Mesenchymal stem cell (in vitro differentiated cells and primary cell): ENCODE measurements at regions not wholly inside any gene's neighbourhood (a gene's known extent, or its start where the extent isn't known, plus 50 kb on each side); places are given as distances from the start of the nearest gene placed in this dataset.

ENCODE experiments used
- DNase-seq: peaks from one replicate; pipeline ENCODE4 v3.0.0-alpha.2; 2013
- H2AFZ ChIP-seq: one replicate; pipeline ENCODE4 v1.6.1; 2013; ENCODE audit warnings: low read depth, mild to moderate bottlenecking, control low read depth, inconsistent platforms, low read length, moderate library complexity
- H2AK5ac ChIP-seq: 2 replicates; pipeline ENCODE4 v1.6.1; 2013; ENCODE audit warnings: low read length, moderate library complexity, mild to moderate bottlenecking, inconsistent platforms; ENCODE audit not compliant: severe bottlenecking
- H2BK120ac ChIP-seq: one replicate; pipeline ENCODE4 v1.6.1; 2013; ENCODE audit warnings: low read depth, mild to moderate bottlenecking, inconsistent platforms, low read length, moderate library complexity
- H2BK12ac ChIP-seq, 2 experiments: one replicate each; pipeline ENCODE4 v1.6.1; 2013; ENCODE audit warnings: inconsistent platforms in 2 of 2, low read length in 2 of 2, mild to moderate bottlenecking in 2 of 2, moderate library complexity in 2 of 2, control low read depth in 1 of 2
- H2BK15ac ChIP-seq: one replicate; pipeline ENCODE4 v1.6.1; 2013; ENCODE audit warnings: mild to moderate bottlenecking, low read depth, inconsistent platforms; ENCODE audit not compliant: poor library complexity, severe bottlenecking
- H2BK5ac ChIP-seq: 2 replicates; pipeline ENCODE4 v1.6.1; 2013; ENCODE audit warnings: low read depth, mild to moderate bottlenecking, low read length, control low read depth, inconsistent platforms; ENCODE audit not compliant: poor library complexity, severe bottlenecking
- H3K14ac ChIP-seq, 2 experiments: one replicate each; pipeline ENCODE4 v1.6.1; 2013; ENCODE audit warnings: inconsistent platforms in 2 of 2, low read length in 2 of 2, control low read depth in 1 of 2, mild to moderate bottlenecking in 1 of 2, moderate library complexity in 1 of 2
- H3K18ac ChIP-seq, 2 experiments: one replicate each; pipeline ENCODE4 v1.6.1; 2013; ENCODE audit warnings: inconsistent platforms in 2 of 2, low read length in 2 of 2, control low read depth in 1 of 2, low read depth in 1 of 2, mild to moderate bottlenecking in 1 of 2
- H3K23ac ChIP-seq, 2 experiments: one replicate each; pipeline ENCODE4 v1.6.1; 2013; ENCODE audit warnings: inconsistent platforms in 2 of 2, low read length in 2 of 2, mild to moderate bottlenecking in 2 of 2, moderate library complexity in 2 of 2, control low read depth in 1 of 2
- H3K27ac ChIP-seq: 2 replicates; pipeline ENCODE4 v1.5.1; 2013; ENCODE audit warnings: mild to moderate bottlenecking, moderate library complexity, low read length, control low read depth, inconsistent platforms; ENCODE audit not compliant: poor library complexity, severe bottlenecking
- H3K27me3 ChIP-seq, 2 experiments: 2 replicates each; pipeline versions ENCODE4 v1.6.1 to v1.7.0; 2013; ENCODE audit warnings: low read length in 2 of 2, mild to moderate bottlenecking in 2 of 2, moderate library complexity in 2 of 2, control low read depth in 1 of 2, inconsistent platforms in 1 of 2; ENCODE audit not compliant: control insufficient read depth in 1 of 2, insufficient read depth in 1 of 2
- H3K36me3 ChIP-seq, 2 experiments: 2 replicates each; pipeline versions ENCODE4 v1.6.1 to v1.7.0; 2013; ENCODE audit warnings: low read length in 2 of 2, control low read depth in 1 of 2, inconsistent platforms in 1 of 2, low read depth in 1 of 2, mild to moderate bottlenecking in 1 of 2; ENCODE audit not compliant: insufficient read depth in 2 of 2, control insufficient read depth in 1 of 2
- H3K4ac ChIP-seq, 2 experiments: one replicate each; pipeline ENCODE4 v1.6.1; 2013; ENCODE audit warnings: inconsistent platforms in 2 of 2, low read length in 2 of 2, mild to moderate bottlenecking in 2 of 2, moderate library complexity in 2 of 2, control low read depth in 1 of 2, low read depth in 1 of 2
- H3K4me1 ChIP-seq: 2 replicates; pipeline ENCODE4 v1.6.1; 2013; ENCODE audit warnings: low read depth, low read length, control low read depth; ENCODE audit not compliant: control insufficient read depth, insufficient read depth
- H3K4me2 ChIP-seq: 2 replicates; pipeline ENCODE4 v1.6.1; 2013; ENCODE audit warnings: low read length, mild to moderate bottlenecking, inconsistent platforms; ENCODE audit not compliant: poor library complexity, severe bottlenecking
- H3K4me3 ChIP-seq, 2 experiments: 2 replicates each; pipeline versions ENCODE4 v1.5.1 to v1.7.0; 2013; ENCODE audit warnings: low read length in 2 of 2, mild to moderate bottlenecking in 2 of 2, control low read depth in 1 of 2, low read depth in 1 of 2; ENCODE audit not compliant: insufficient read depth in 1 of 2
- H3K79me1 ChIP-seq: replicated peaks from 2 replicates; pipeline ENCODE4 v1.6.1; 2013; ENCODE audit warnings: mild to moderate bottlenecking, control low read depth, low read length, inconsistent platforms; ENCODE audit not compliant: poor library complexity, severe bottlenecking
- H3K9ac ChIP-seq: 2 replicates; pipeline ENCODE4 v1.7.0; 2013; ENCODE audit warnings: mild to moderate bottlenecking, low read length, moderate library complexity
- H3K9me3 ChIP-seq: 2 replicates; pipeline ENCODE4 v1.7.0; 2013; ENCODE audit warnings: mild to moderate bottlenecking, low read length; ENCODE audit not compliant: control insufficient read depth
- H4K8ac ChIP-seq: one replicate; pipeline ENCODE4 v1.6.1; 2013; ENCODE audit warnings: inconsistent platforms, mild to moderate bottlenecking, low read length, moderate library complexity
- H4K91ac ChIP-seq: one replicate; pipeline ENCODE4 v1.6.1; 2013; ENCODE audit warnings: mild to moderate bottlenecking, low read length, inconsistent platforms
- WGBS: methylation state at CpG from one replicate; pipeline ENCODE4 v1.1.7; 2013; ENCODE audit warnings: mixed read lengths; 5-methylcytosine and 5-hydroxymethylcytosine counted together

- no peak overlapping the region for H2BK5ac ChIP-seq
- H3K79me1 ChIP-seq, result no peaks in the 10 kb centered on the region
- H3K18ac ChIP-seq, result no peak overlapping the region
- H3K9me3 ChIP-seq, result no peaks in the 10 kb centered on the region
- no peak overlapping the region for H3K14ac ChIP-seq
- no peaks in the 10 kb centered on the region for H3K36me3 ChIP-seq
- WGBS, result 79% methylated on average over 13 of the region's 15 CpGs
- no peak overlapping the region for H3K4ac ChIP-seq
- no peak overlapping the region for H3K4me3 ChIP-seq
- no peak overlapping the region for H2AFZ ChIP-seq
- H2BK15ac ChIP-seq, result no peak overlapping the region
- H3K23ac ChIP-seq, result no peak overlapping the region
- no peak overlapping the region for H4K91ac ChIP-seq
- no peak overlapping the region for H2AK5ac ChIP-seq
- no peak overlapping the region for H2BK120ac ChIP-seq
- no peak for DNase-seq
- H3K9ac ChIP-seq, result no peak overlapping the region
- no peak overlapping the region for H3K4me2 ChIP-seq
- no peak overlapping the region for H4K8ac ChIP-seq
- H3K27ac ChIP-seq, result no peak overlapping the region
- H2BK12ac ChIP-seq, result no peak overlapping the region
- peaks cover 78 to 91% of the 10 kb centered on the region in 2 experiments for H3K27me3 ChIP-seq
- H3K4me1 ChIP-seq, result no peaks in the 10 kb centered on the region
Measured at GRCh38 chr10:71075759-71076472, 136.5 kb upstream of the UNC5B start.

GRCh38 chr10:71076473-71077142 is 135.8 kb upstream of the UNC5B start:
- Histone ChIP-seq H2BK5ac (no peak overlapping the region), H2BK12ac (no peak overlapping the region), H4K8ac (no peak overlapping the region), H2BK15ac (no peak overlapping the region), H3K4ac (no peak overlapping the region), H4K91ac (no peak overlapping the region), H3K18ac (no peak overlapping the region), H2BK120ac (no peak overlapping the region), H3K9ac (no peak overlapping the region), H3K4me1 (no peaks in the 10 kb centered on the region), H3K27ac (no peak overlapping the region), H2AFZ (no peak overlapping the region), H3K9me3 (no peaks in the 10 kb centered on the region), H3K14ac (no peak overlapping the region), H3K36me3 (no peaks in the 10 kb centered on the region), H3K27me3 (peaks cover 77 to 91% of the 10 kb centered on the region in 2 experiments), H3K79me1 (no peaks in the 10 kb centered on the region), H3K4me2 (no peak overlapping the region), H3K4me3 (no peak overlapping the region), H3K23ac (peak overlapping the region in 1 of 2 experiments; percentile 43), H2AK5ac (no peak overlapping the region)
- 26% methylated on average over 8 of the region's 8 CpGs for WGBS
- no peak for DNase-seq

- 60% methylated on average over 8 of the region's 8 CpGs for WGBS
Measured at GRCh38 chr10:71077143-71077581, 135.2 kb upstream of the UNC5B start.

GRCh38 chr10:71077796-71078453 is 134.4 kb upstream of the UNC5B start:
- Histone ChIP-seq H3K27me3 (peaks cover 69 to 88% of the 10 kb centered on the region in 2 experiments), H3K4me2 (no peak overlapping the region), H2BK12ac (no peak overlapping the region), H3K23ac (no peak overlapping the region), H2AK5ac (no peak overlapping the region), H3K36me3 (no peaks in the 10 kb centered on the region), H3K9me3 (no peaks in the 10 kb centered on the region), H3K14ac (no peak overlapping the region), H3K4ac (no peak overlapping the region), H4K8ac (no peak overlapping the region), H3K9ac (no peak overlapping the region), H3K79me1 (no peaks in the 10 kb centered on the region), H4K91ac (no peak overlapping the region), H2AFZ (no peak overlapping the region), H2BK5ac (no peak overlapping the region), H2BK15ac (no peak overlapping the region), H2BK120ac (no peak overlapping the region), H3K18ac (no peak overlapping the region), H3K4me3 (no peak overlapping the region), H3K4me1 (no peaks in the 10 kb centered on the region), H3K27ac (no peak overlapping the region)
- WGBS, result 79% methylated on average over 2 of the region's 4 CpGs
- no peak for DNase-seq

More at GRCh38 chr10:71077143-71077581, 135.2 kb upstream of the UNC5B start:
- Histone ChIP-seq H3K9me3 (no peaks in the 10 kb centered on the region), H3K23ac (no peak overlapping the region), H3K4me1 (no peaks in the 10 kb centered on the region), H2AK5ac (no peak overlapping the region), H3K27ac (no peak overlapping the region), H3K4me3 (no peak overlapping the region), H3K9ac (no peak overlapping the region), H4K8ac (no peak overlapping the region), H3K4ac (no peak overlapping the region), H3K4me2 (no peak overlapping the region), H2BK15ac (no peak overlapping the region), H2BK120ac (no peak overlapping the region), H2AFZ (no peak overlapping the region), H2BK5ac (no peak overlapping the region), H3K27me3 (peaks cover 76 to 89% of the 10 kb centered on the region in 2 experiments), H4K91ac (no peak overlapping the region), H3K18ac (no peak overlapping the region), H2BK12ac (no peak overlapping the region), H3K36me3 (no peaks in the 10 kb centered on the region), H3K79me1 (no peaks in the 10 kb centered on the region), H3K14ac (no peak overlapping the region)
- no peak for DNase-seq
